Hepatic stellate cell (primary cell): ENCODE measurements at regions not wholly inside any gene's neighbourhood (a gene's known extent, or its start where the extent isn't known, plus 50 kb on each side); places are given as distances from the start of the nearest gene placed in this dataset.
"Not testable (repeated sequence)": the region's sequence is repeated elsewhere in the genome, so short reads cannot be mapped to it uniquely, and the experiment has no call there.

Experiments
- DNase-seq: peaks from one replicate; pipeline ENCODE4 v3.0.0; 2011; ENCODE audit warnings: low spot score

- DNase-seq: no peak
These were observed 187.2 kb downstream of the NFKBIZ start for GRCh38 chr3:102036472-102036871.

GRCh38 chr3:102037209-102037608 is 187.9 kb downstream of the NFKBIZ start:
- DNase-seq: no peak

- DNase-seq: no peak
These were observed 188.5 kb downstream of the NFKBIZ start for GRCh38 chr3:102037791-102038190.

GRCh38 chr3:102038477-102039142 is 189.3 kb downstream of the NFKBIZ start:
- no peak for DNase-seq

GRCh38 chr3:102040144-102040543 is 190.8 kb downstream of the NFKBIZ start:
- not testable (repeated sequence) for DNase-seq

GRCh38 chr3:102053375-102053989 is 204.2 kb downstream of the NFKBIZ start:
- no peak for DNase-seq

GRCh38 chr3:102054543-102055080 is 205.3 kb downstream of the NFKBIZ start:
- DNase-seq: no peak

- DNase-seq: no peak
These were observed 208.6 kb downstream of the NFKBIZ start for GRCh38 chr3:102057781-102058421.

- DNase-seq: no peak
These were observed 210.0 kb downstream of the NFKBIZ start for GRCh38 chr3:102059145-102059943.

GRCh38 chr3:102060814-102061213 is 211.5 kb downstream of the NFKBIZ start:
- peak; percentile 38 for DNase-seq

- no peak for DNase-seq
These were observed 214.3 kb downstream of the NFKBIZ start for GRCh38 chr3:102063572-102063971.

GRCh38 chr3:102066470-102066869 is 217.2 kb downstream of the NFKBIZ start:
- no peak for DNase-seq

- DNase-seq: no peak
These were observed 219.0 kb downstream of the NFKBIZ start for GRCh38 chr3:102068327-102068726.

GRCh38 chr3:102068736-102069135 is 219.4 kb downstream of the NFKBIZ start:
- DNase-seq: no peak

- peak; percentile 30 for DNase-seq
These were observed 219.9 kb downstream of the NFKBIZ start for GRCh38 chr3:102069211-102069662.

GRCh38 chr3:102074946-102075345 is 225.6 kb downstream of the NFKBIZ start:
- DNase-seq: no peak

- no peak for DNase-seq
These were observed 229.1 kb downstream of the NFKBIZ start for GRCh38 chr3:102078401-102078800.

GRCh38 chr3:102078854-102079808 is 229.8 kb downstream of the NFKBIZ start:
- no peak for DNase-seq

GRCh38 chr3:102079809-102080197 is 230.5 kb downstream of the NFKBIZ start:
- no peak for DNase-seq

GRCh38 chr3:102081572-102082289 is 232.4 kb downstream of the NFKBIZ start:
- no peak for DNase-seq
